ENCODE measurements at regions not wholly inside any gene's neighbourhood (a gene's known extent, or its start where the extent isn't known, plus 50 kb on each side); places are given as distances from the start of the nearest gene placed in this dataset.

DNA sequence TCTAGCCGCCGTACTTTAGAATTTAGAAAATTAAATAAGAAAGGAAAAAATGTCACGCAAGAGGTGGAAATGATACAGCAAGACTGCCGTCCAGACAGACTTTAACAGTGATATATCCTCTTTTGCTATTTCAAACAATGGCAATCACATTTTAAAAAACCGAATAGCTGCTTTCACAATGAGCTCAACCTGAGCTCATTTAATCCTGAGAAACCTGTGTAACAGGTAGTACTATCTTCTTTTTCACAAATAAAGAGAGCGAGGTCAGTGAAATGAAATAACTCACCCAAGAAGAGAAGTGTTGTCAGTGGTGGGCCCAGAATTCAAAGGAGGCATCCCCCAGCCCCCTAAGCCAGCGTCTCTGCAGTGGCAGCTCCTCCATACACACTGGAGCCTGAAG, 60.7 kb upstream of the DAPL1 start:
- peaks cover 6% of the 10 kb centered on the region for H3K9me3 Mint-ChIP-seq (ENCODE audit: unreplicated experiment)

GRCh38 chr2:158735822-158736580, 59.1 kb upstream of the DAPL1 start:
- DNase-seq (ENCODE audit: low read depth) (no peak), FAIRE-seq (no peak)
- peaks cover 20% of the 10 kb centered on the region for H3K27me3 Mint-ChIP-seq (ENCODE audit: low read depth, unreplicated experiment)

More for the DNA sequence above, 60.7 kb upstream of the DAPL1 start:
- Histone ChIP-seq H3K9ac (ENCODE audit: low read length) (no peak overlapping the region), H3K9me3 (ENCODE audit: insufficient read depth, low read depth, low read length) (no peaks in the 10 kb centered on the region), H2AFZ (ENCODE audit: low read depth, low read length) (no peak overlapping the region), H3K4me3 (ENCODE audit: insufficient read depth, low read depth, low read length) (no peak overlapping the region), H3K4me2 (ENCODE audit: low read length) (no peak overlapping the region), H3K27me3 (ENCODE audit: insufficient read depth, low read length) (no peaks in the 10 kb centered on the region), H3K36me3 (ENCODE audit: insufficient read depth, low read length) (no peaks in the 10 kb centered on the region), H3K79me2 (ENCODE audit: insufficient read depth, low read length) (no peaks in the 10 kb centered on the region), H3K4me1 (ENCODE audit: insufficient read depth, low read length) (no peaks in the 10 kb centered on the region), H3K27ac (ENCODE audit: low read depth, low read length) (no peak overlapping the region), H4K20me1 (ENCODE audit: insufficient read depth, low read length) (no peaks in the 10 kb centered on the region)
- Mint-ChIP-seq H3K36me3 (ENCODE audit: low read depth, unreplicated experiment) (no peaks in the 10 kb centered on the region), H3K4me3 (ENCODE audit: unreplicated experiment) (no peak overlapping the region), H3K27me3 (ENCODE audit: low read depth, unreplicated experiment) (peaks cover 26% of the 10 kb centered on the region), H3K4me1 (ENCODE audit: low read depth, unreplicated experiment) (peaks cover 9% of the 10 kb centered on the region), H3K27ac (ENCODE audit: unreplicated experiment) (no peak overlapping the region)
- no peak for DNase-seq (ENCODE audit: low read depth)
- FAIRE-seq = no peak
- TF ChIP-seq EZH2 (IDR thresholded peaks at IDR 0.05; ENCODE audit: insufficient read depth, low read length) (no peak), CTCF (IDR thresholded peaks at IDR 0.05; ENCODE audit: insufficient read depth, low read depth, low read length) (no peak)

More at GRCh38 chr2:158735822-158736580, 59.1 kb upstream of the DAPL1 start:
- no peaks in the 10 kb centered on the region for H3K36me3 Mint-ChIP-seq (ENCODE audit: low read depth, unreplicated experiment)
- Histone ChIP-seq H3K9me3 (ENCODE audit: insufficient read depth, low read depth, low read length) (no peaks in the 10 kb centered on the region), H3K4me2 (ENCODE audit: low read length) (no peak overlapping the region), H2AFZ (ENCODE audit: low read depth, low read length) (no peak overlapping the region), H3K36me3 (ENCODE audit: insufficient read depth, low read length) (no peaks in the 10 kb centered on the region), H3K4me1 (ENCODE audit: insufficient read depth, low read length) (peaks cover 7% of the 10 kb centered on the region), H3K27ac (ENCODE audit: low read depth, low read length) (no peak overlapping the region), H3K9ac (ENCODE audit: low read length) (no peak overlapping the region), H3K4me3 (ENCODE audit: insufficient read depth, low read depth, low read length) (no peak overlapping the region), H4K20me1 (ENCODE audit: insufficient read depth, low read length) (no peaks in the 10 kb centered on the region), H3K27me3 (ENCODE audit: insufficient read depth, low read length) (no peaks in the 10 kb centered on the region), H3K79me2 (ENCODE audit: insufficient read depth, low read length) (no peaks in the 10 kb centered on the region)
- TF ChIP-seq EZH2 (IDR thresholded peaks at IDR 0.05; ENCODE audit: insufficient read depth, low read length) (no peak), CTCF (IDR thresholded peaks at IDR 0.05; ENCODE audit: insufficient read depth, low read depth, low read length) (no peak)
- H3K9me3 Mint-ChIP-seq (ENCODE audit: unreplicated experiment) = peaks cover 6% of the 10 kb centered on the region
- no peak overlapping the region for H3K4me3 Mint-ChIP-seq (ENCODE audit: unreplicated experiment)
- no peak overlapping the region for H3K27ac Mint-ChIP-seq (ENCODE audit: unreplicated experiment)
- peaks cover 12% of the 10 kb centered on the region for H3K4me1 Mint-ChIP-seq (ENCODE audit: low read depth, unreplicated experiment)
